Loucy (cell line): ENCODE measurements at regions not wholly inside any gene's neighbourhood (a gene's known extent, or its start where the extent isn't known, plus 50 kb on each side); places are given as distances from the start of the nearest gene placed in this dataset.

Experiments
- H2AFZ ChIP-seq: fragments of 200-600 bp; sonication (generic); 2 replicates; pipeline ENCODE4 v1.6.0; 2016; ENCODE audit warnings: antibody characterized with exemption, mild to moderate bottlenecking, low read length, moderate library complexity
- H3F3A ChIP-seq: fragments of 200-600 bp; 2 replicates; pipeline ENCODE4 v1.6.0; 2016; ENCODE audit warnings: antibody characterized with exemption, low read depth, mild to moderate bottlenecking
- H3K27me3 ChIP-seq: fragments of 200-600 bp; sonication (generic); 2 replicates; pipeline ENCODE4 v1.6.1; 2014; ENCODE audit warnings: low read length, mild to moderate bottlenecking; ENCODE audit not compliant: insufficient read depth, poor library complexity, severe bottlenecking
- H3K36me3 ChIP-seq: fragments of 200-600 bp; sonication (generic); 2 replicates; pipeline ENCODE4 v1.6.1; 2016; ENCODE audit warnings: low read length; ENCODE audit not compliant: insufficient read depth
- H3K4me1 ChIP-seq: fragments of 200-600 bp; sonication (generic); 2 replicates; pipeline ENCODE4 v1.5.1; 2014; ENCODE audit warnings: low read length, mild to moderate bottlenecking; ENCODE audit not compliant: insufficient read depth, poor library complexity, severe bottlenecking
- H3K4me2 ChIP-seq: fragments of 200-600 bp; sonication (generic); 2 replicates; pipeline ENCODE4 v1.6.0; 2014; ENCODE audit warnings: antibody characterized with exemption, low read length, low read depth, mild to moderate bottlenecking; ENCODE audit not compliant: poor library complexity, severe bottlenecking
- H3K4me3 ChIP-seq: fragments of 200-600 bp; sonication (generic); 2 replicates; pipeline ENCODE4 v1.5.1; 2014; ENCODE audit warnings: low read length, mild to moderate bottlenecking, mixed read lengths; ENCODE audit not compliant: poor library complexity, severe bottlenecking
- H3K79me2 ChIP-seq: fragments of 200-600 bp; sonication (generic); 2 replicates; pipeline ENCODE4 v1.6.1; 2014; ENCODE audit warnings: low read length; ENCODE audit not compliant: insufficient read depth
- H3K9ac ChIP-seq: fragments of 200-600 bp; sonication (generic); 2 replicates; pipeline ENCODE4 v1.6.0; 2014; ENCODE audit warnings: mild to moderate bottlenecking, low read depth, low read length, moderate library complexity; ENCODE audit not compliant: poor library complexity, severe bottlenecking
- H3K9me2 ChIP-seq: fragments of 200-600 bp; sonication (generic); replicated peaks from 2 replicates; pipeline ENCODE4 v1.6.1; 2016; ENCODE audit warnings: low read depth, low read length, mixed read lengths
- H3K9me3 ChIP-seq: fragments of 200-600 bp; sonication (generic); 2 replicates; pipeline ENCODE4 v1.6.1; 2014; ENCODE audit warnings: mild to moderate bottlenecking, antibody characterized with exemption, low read length, low read depth; ENCODE audit not compliant: insufficient read depth
- H4K20me1 ChIP-seq: fragments of 200-600 bp; sonication (generic); 2 replicates; pipeline ENCODE4 v1.6.0; 2014; ENCODE audit warnings: antibody characterized with exemption, low read length, mild to moderate bottlenecking; ENCODE audit not compliant: insufficient read depth, poor library complexity, severe bottlenecking
- CTCF ChIP-seq: fragments of 200-600 bp; sonication (generic); conservative IDR thresholded peaks from 2 replicates; pipeline ENCODE4 v1.5.1; 2014; ENCODE audit warnings: mild to moderate bottlenecking, antibody characterized with exemption, low read length
- EZH2phosphoT487 ChIP-seq: fragments of 200-600 bp; IDR thresholded peaks from 2 replicates; pipeline ENCODE4 v1.6.1; 2018; ENCODE audit warnings: antibody characterized with exemption, mild to moderate bottlenecking, moderate library complexity, borderline replicate concordance

- Histone ChIP-seq H3K4me3 (no peak overlapping the region), H3K9me2 (no peaks in the 10 kb centered on the region), H2AFZ (no peak overlapping the region; the same call in 1 of the 2 replicates), H3F3A (no peaks in the 10 kb centered on the region), H3K9ac (no peak overlapping the region), H3K9me3 (peaks cover 4% of the 10 kb centered on the region; the same call in 1 of the 2 replicates), H3K36me3 (no peaks in the 10 kb centered on the region), H3K27me3 (no peaks in the 10 kb centered on the region), H3K79me2 (no peaks in the 10 kb centered on the region), H3K4me1 (no peaks in the 10 kb centered on the region), H4K20me1 (no peaks in the 10 kb centered on the region), H3K4me2 (no peak overlapping the region)
- TF ChIP-seq CTCF (no peak), EZH2phosphoT487 (no peak)
Observed at GRCh38 chr6:91273729-91274128, 686.9 kb upstream of the MAP3K7 start.

- no peaks in the 10 kb centered on the region for H3K36me3 ChIP-seq
- no peak overlapping the region for H2AFZ ChIP-seq
- no peak overlapping the region for H3K4me2 ChIP-seq
- TF ChIP-seq EZH2phosphoT487: no peak
- no peak for TF ChIP-seq CTCF
- no peaks in the 10 kb centered on the region for H3K27me3 ChIP-seq
- H3K9me2 ChIP-seq: no peaks in the 10 kb centered on the region
- H4K20me1 ChIP-seq: no peaks in the 10 kb centered on the region
- H3K4me3 ChIP-seq: no peak overlapping the region
- no peaks in the 10 kb centered on the region for H3K79me2 ChIP-seq
- H3K9me3 ChIP-seq: peaks cover 4% of the 10 kb centered on the region; the same call in 1 of the 2 replicates
- no peaks in the 10 kb centered on the region for H3F3A ChIP-seq
- no peaks in the 10 kb centered on the region for H3K4me1 ChIP-seq
- no peak overlapping the region for H3K9ac ChIP-seq
Observed at GRCh38 chr6:91271807-91272206, 684.9 kb upstream of the MAP3K7 start.

- H2AFZ ChIP-seq: no peak overlapping the region
- TF ChIP-seq EZH2phosphoT487: no peak
- no peaks in the 10 kb centered on the region for H3K9me2 ChIP-seq
- H3K9me3 ChIP-seq: peaks cover 4% of the 10 kb centered on the region; the same call in 1 of the 2 replicates
- no peak overlapping the region for H3K9ac ChIP-seq
- H3K79me2 ChIP-seq: no peaks in the 10 kb centered on the region
- H3K4me3 ChIP-seq: no peak overlapping the region
- H3F3A ChIP-seq: no peaks in the 10 kb centered on the region
- no peaks in the 10 kb centered on the region for H4K20me1 ChIP-seq
- H3K4me2 ChIP-seq: no peak overlapping the region
- no peaks in the 10 kb centered on the region for H3K36me3 ChIP-seq
- H3K4me1 ChIP-seq: no peaks in the 10 kb centered on the region
- no peaks in the 10 kb centered on the region for H3K27me3 ChIP-seq
Observed at GRCh38 chr6:91268941-91269340, 682.1 kb upstream of the MAP3K7 start.

- no peak overlapping the region for H3K4me2 ChIP-seq
- H4K20me1 ChIP-seq: no peaks in the 10 kb centered on the region
- H3K9ac ChIP-seq: no peak overlapping the region
Observed at GRCh38 chr6:91267246-91267645, 680.4 kb upstream of the MAP3K7 start.

More at GRCh38 chr6:91267246-91267645, 680.4 kb upstream of the MAP3K7 start:
- H3K27me3 ChIP-seq: no peaks in the 10 kb centered on the region
- H3K79me2 ChIP-seq: no peaks in the 10 kb centered on the region
- H3K36me3 ChIP-seq: no peaks in the 10 kb centered on the region
- H3K9me2 ChIP-seq: no peaks in the 10 kb centered on the region
- no peaks in the 10 kb centered on the region for H3F3A ChIP-seq
- no peak for TF ChIP-seq EZH2phosphoT487
- no peak for TF ChIP-seq CTCF
- H3K9me3 ChIP-seq: peaks cover 4% of the 10 kb centered on the region; the same call in 1 of the 2 replicates
- H3K4me3 ChIP-seq: no peak overlapping the region
- no peaks in the 10 kb centered on the region for H3K4me1 ChIP-seq
- H2AFZ ChIP-seq: no peak overlapping the region
